HCT116 (cell line): ENCODE measurements at regions not wholly inside any gene's neighbourhood (a gene's known extent, or its start where the extent isn't known, plus 50 kb on each side); places are given as distances from the start of the nearest gene placed in this dataset.

Experiments
- EZH2 ChIP-seq: fragments of 200-600 bp; sonication (generic); IDR thresholded peaks from 2 replicates; pipeline ENCODE4 v1.6.1; 2017; ENCODE audit warnings: antibody characterized with exemption, mixed run types
- EZH2phosphoT487 ChIP-seq: fragments of 200-600 bp; IDR thresholded peaks from 2 replicates; pipeline ENCODE4 v1.6.1; 2018; ENCODE audit warnings: antibody characterized with exemption, borderline replicate concordance
- FOSL1 ChIP-seq: IDR thresholded peaks from 2 replicates; pipeline ENCODE4 v1.6.1; 2012; ENCODE audit warnings: low read depth
- POLR2AphosphoS5 ChIP-seq: IDR thresholded peaks from 2 replicates; pipeline ENCODE4 v1.6.1; 2011; ENCODE audit warnings: mild to moderate bottlenecking, low read depth, low read length, moderate library complexity
- SP1 ChIP-seq: IDR thresholded peaks from 2 replicates; pipeline ENCODE4 v1.6.1; 2012; ENCODE audit warnings: low read depth
- ZFX ChIP-seq: fragments of 450-650 bp; IDR thresholded peaks from 2 replicates; pipeline ENCODE4 v1.6.1; 2017
- ZNF274 ChIP-seq: fragments of 200-500 bp; sonication (Bioruptor generic); IDR thresholded peaks from 2 replicates; pipeline ENCODE4 v1.6.1; 2014; ENCODE audit warnings: mild to moderate bottlenecking, low read depth, low read length, inconsistent platforms
- TF ChIP-seq, protein P1 (sequence below), 3 experiments: fragments of 200-600 bp in 1 of 3; sonication (generic) in 1 of 3; IDR thresholded peaks in 2 of 3; conservative IDR thresholded peaks in 1 of 3; 2 replicates each; pipeline ENCODE4 v1.5.1; 2012 to 2017; ENCODE audit warnings: low read depth in 2 of 3, low read length in 2 of 3, antibody characterized with exemption in 1 of 3, borderline replicate concordance in 1 of 3, control low read depth in 1 of 3, mild to moderate bottlenecking in 1 of 3, mixed read lengths in 1 of 3, mixed run types in 1 of 3, moderate library complexity in 1 of 3; ENCODE audit not compliant: insufficient read depth in 1 of 3
- TF ChIP-seq, protein P2 (sequence below): IDR thresholded peaks from 2 replicates; pipeline ENCODE4 v1.6.1; 2012; ENCODE audit warnings: low read depth

DNA sequence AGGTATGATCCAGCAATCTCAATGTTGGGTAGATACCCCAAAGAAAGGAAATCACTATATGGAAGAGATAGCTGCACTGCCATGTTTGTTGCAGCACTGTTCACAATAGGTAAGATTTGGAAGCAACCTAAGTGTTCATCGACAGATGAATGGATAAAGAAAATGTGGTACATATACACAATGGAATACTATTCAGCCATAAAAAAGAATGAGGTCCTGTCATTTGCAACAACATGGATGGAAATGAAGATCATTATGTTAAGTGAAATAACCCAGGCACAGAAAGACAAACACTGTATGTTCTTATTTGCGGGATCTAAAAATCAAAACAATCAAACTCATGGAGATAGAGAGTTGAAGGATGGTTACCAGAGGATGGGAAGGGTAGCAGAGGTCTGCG lies 372.4 kb upstream of the SPRED2 start:
- TF ChIP-seq, protein P1, sequence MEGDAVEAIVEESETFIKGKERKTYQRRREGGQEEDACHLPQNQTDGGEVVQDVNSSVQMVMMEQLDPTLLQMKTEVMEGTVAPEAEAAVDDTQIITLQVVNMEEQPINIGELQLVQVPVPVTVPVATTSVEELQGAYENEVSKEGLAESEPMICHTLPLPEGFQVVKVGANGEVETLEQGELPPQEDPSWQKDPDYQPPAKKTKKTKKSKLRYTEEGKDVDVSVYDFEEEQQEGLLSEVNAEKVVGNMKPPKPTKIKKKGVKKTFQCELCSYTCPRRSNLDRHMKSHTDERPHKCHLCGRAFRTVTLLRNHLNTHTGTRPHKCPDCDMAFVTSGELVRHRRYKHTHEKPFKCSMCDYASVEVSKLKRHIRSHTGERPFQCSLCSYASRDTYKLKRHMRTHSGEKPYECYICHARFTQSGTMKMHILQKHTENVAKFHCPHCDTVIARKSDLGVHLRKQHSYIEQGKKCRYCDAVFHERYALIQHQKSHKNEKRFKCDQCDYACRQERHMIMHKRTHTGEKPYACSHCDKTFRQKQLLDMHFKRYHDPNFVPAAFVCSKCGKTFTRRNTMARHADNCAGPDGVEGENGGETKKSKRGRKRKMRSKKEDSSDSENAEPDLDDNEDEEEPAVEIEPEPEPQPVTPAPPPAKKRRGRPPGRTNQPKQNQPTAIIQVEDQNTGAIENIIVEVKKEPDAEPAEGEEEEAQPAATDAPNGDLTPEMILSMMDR (IDR thresholded peaks at IDR 0.05 in 2 of 3, conservative IDR thresholded peaks at IDR 0.05 in 1 of 3; ENCODE audit: borderline replicate concordance in 1 of 3, insufficient read depth in 1 of 3, low read depth in 2 of 3, low read length in 2 of 3): no peak
- TF ChIP-seq EZH2phosphoT487 (no peak), POLR2AphosphoS5 (no peak), FOSL1 (no peak), ZNF274 (no peak), SP1 (no peak), ZFX (no peak), EZH2 (no peak)
- TF ChIP-seq, protein P2, sequence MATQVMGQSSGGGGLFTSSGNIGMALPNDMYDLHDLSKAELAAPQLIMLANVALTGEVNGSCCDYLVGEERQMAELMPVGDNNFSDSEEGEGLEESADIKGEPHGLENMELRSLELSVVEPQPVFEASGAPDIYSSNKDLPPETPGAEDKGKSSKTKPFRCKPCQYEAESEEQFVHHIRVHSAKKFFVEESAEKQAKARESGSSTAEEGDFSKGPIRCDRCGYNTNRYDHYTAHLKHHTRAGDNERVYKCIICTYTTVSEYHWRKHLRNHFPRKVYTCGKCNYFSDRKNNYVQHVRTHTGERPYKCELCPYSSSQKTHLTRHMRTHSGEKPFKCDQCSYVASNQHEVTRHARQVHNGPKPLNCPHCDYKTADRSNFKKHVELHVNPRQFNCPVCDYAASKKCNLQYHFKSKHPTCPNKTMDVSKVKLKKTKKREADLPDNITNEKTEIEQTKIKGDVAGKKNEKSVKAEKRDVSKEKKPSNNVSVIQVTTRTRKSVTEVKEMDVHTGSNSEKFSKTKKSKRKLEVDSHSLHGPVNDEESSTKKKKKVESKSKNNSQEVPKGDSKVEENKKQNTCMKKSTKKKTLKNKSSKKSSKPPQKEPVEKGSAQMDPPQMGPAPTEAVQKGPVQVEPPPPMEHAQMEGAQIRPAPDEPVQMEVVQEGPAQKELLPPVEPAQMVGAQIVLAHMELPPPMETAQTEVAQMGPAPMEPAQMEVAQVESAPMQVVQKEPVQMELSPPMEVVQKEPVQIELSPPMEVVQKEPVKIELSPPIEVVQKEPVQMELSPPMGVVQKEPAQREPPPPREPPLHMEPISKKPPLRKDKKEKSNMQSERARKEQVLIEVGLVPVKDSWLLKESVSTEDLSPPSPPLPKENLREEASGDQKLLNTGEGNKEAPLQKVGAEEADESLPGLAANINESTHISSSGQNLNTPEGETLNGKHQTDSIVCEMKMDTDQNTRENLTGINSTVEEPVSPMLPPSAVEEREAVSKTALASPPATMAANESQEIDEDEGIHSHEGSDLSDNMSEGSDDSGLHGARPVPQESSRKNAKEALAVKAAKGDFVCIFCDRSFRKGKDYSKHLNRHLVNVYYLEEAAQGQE: no peak
